Astrocyte (in vitro differentiated cells and primary cell): ENCODE measurements at regions not wholly inside any gene's neighbourhood (a gene's known extent, or its start where the extent isn't known, plus 50 kb on each side); places are given as distances from the start of the nearest gene placed in this dataset.

ENCODE experiments used
- EZH2 ChIP-seq: IDR thresholded peaks from 2 replicates; pipeline ENCODE4 v1.6.1; 2012; ENCODE audit warnings: mild to moderate bottlenecking, low read length, inconsistent platforms; ENCODE audit not compliant: insufficient read depth
- TF ChIP-seq, protein P1 (sequence below): IDR thresholded peaks from 2 replicates; pipeline ENCODE4 v1.5.1; 2011; ENCODE audit warnings: low read depth, mild to moderate bottlenecking, inconsistent platforms, low read length, moderate library complexity; ENCODE audit not compliant: insufficient read depth

- TF ChIP-seq, protein P1, sequence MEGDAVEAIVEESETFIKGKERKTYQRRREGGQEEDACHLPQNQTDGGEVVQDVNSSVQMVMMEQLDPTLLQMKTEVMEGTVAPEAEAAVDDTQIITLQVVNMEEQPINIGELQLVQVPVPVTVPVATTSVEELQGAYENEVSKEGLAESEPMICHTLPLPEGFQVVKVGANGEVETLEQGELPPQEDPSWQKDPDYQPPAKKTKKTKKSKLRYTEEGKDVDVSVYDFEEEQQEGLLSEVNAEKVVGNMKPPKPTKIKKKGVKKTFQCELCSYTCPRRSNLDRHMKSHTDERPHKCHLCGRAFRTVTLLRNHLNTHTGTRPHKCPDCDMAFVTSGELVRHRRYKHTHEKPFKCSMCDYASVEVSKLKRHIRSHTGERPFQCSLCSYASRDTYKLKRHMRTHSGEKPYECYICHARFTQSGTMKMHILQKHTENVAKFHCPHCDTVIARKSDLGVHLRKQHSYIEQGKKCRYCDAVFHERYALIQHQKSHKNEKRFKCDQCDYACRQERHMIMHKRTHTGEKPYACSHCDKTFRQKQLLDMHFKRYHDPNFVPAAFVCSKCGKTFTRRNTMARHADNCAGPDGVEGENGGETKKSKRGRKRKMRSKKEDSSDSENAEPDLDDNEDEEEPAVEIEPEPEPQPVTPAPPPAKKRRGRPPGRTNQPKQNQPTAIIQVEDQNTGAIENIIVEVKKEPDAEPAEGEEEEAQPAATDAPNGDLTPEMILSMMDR = no peak
- TF ChIP-seq EZH2 = no peak
These were observed 362.0 kb downstream of the RFC3 start for GRCh38 chr13:34179927-34180326.
